IMR-90 (cell line): ENCODE measurements at regions not wholly inside any gene's neighbourhood (a gene's known extent, or its start where the extent isn't known, plus 50 kb on each side); places are given as distances from the start of the nearest gene placed in this dataset.

Experiments
- ATAC-seq: fragments of 200-7000 bp; cut with Tn5 transposase; 2 replicates; pipeline ENCODE4 v1.9.1; 2020; ENCODE audit warnings: low read depth, mild to moderate bottlenecking, moderate library complexity
- BruUV-seq: library from RNA; stranded (reverse); fragments of 400-500 nt; replicated peaks from 2 replicates; lab custom pipeline; 2021; lab: Mats Ljungman, UMichigan
- CTCF ChIA-PET: fragments of 300-600 bp; formaldehyde crosslinking; extraction: SDS; loops from one replicate; lab custom pipeline; 2021; ENCODE audit warnings: antibody characterized with exemption; lab: Yijun Ruan, JAX
- POLR2A ChIA-PET: fragments of 300-600 bp; sonication (Branson Sonifier 250); formaldehyde crosslinking; loops from one replicate; lab custom pipeline; 2022; ENCODE audit warnings: antibody characterized with exemption; ENCODE audit not compliant: unreplicated experiment; lab: Charles Lee
- DNase-seq: peaks from one replicate; pipeline ENCODE4 v3.0.0; 2013
- H2AFZ ChIP-seq: replicated peaks from 2 replicates; pipeline ENCODE3; 2013; ENCODE audit warnings: low read length, mild to moderate bottlenecking; ENCODE audit not compliant: poor library complexity
- H2AK5ac ChIP-seq: 2 replicates; pipeline ENCODE4 v1.6.1; 2013; ENCODE audit warnings: low read depth, low read length, inconsistent platforms
- H2AK9ac ChIP-seq: replicated peaks from 2 replicates; pipeline ENCODE3; 2013; ENCODE audit warnings: mild to moderate bottlenecking, low read depth, low read length, moderate library complexity; ENCODE audit not compliant: poor library complexity
- H2BK120ac ChIP-seq: 2 replicates; pipeline ENCODE4 v1.6.1; 2013; ENCODE audit warnings: low read depth, low read length, inconsistent platforms
- H2BK15ac ChIP-seq: 3 replicates; pipeline ENCODE4 v1.6.1; 2013; ENCODE audit warnings: low read depth, low read length, inconsistent platforms
- H2BK20ac ChIP-seq: 2 replicates; pipeline ENCODE4 v1.6.1; 2013; ENCODE audit warnings: low read depth, mild to moderate bottlenecking, inconsistent platforms, low read length, moderate library complexity
- H2BK5ac ChIP-seq: 2 replicates; pipeline ENCODE4 v1.6.1; 2013; ENCODE audit warnings: mild to moderate bottlenecking, low read depth, low read length, inconsistent platforms; ENCODE audit not compliant: poor library complexity, severe bottlenecking
- H3K14ac ChIP-seq: replicated peaks from 2 replicates; pipeline ENCODE4 v1.6.1; 2013; ENCODE audit warnings: low read depth, low read length, inconsistent platforms
- H3K18ac ChIP-seq: 2 replicates; pipeline ENCODE4 v1.6.1; 2013; ENCODE audit warnings: low read depth, low read length, control low read depth
- H3K23ac ChIP-seq: 2 replicates; pipeline ENCODE4 v1.6.1; 2013; ENCODE audit warnings: low read depth, low read length, inconsistent platforms
- H3K27ac ChIP-seq: 2 replicates; pipeline ENCODE4 v1.5.1; 2013; ENCODE audit warnings: mild to moderate bottlenecking, control low read depth, low read length; ENCODE audit not compliant: insufficient read depth
- H3K27me3 ChIP-seq: 2 replicates; pipeline ENCODE4 v1.6.1; 2013; ENCODE audit warnings: low read length; ENCODE audit not compliant: control insufficient read depth, insufficient read depth
- H3K36me3 ChIP-seq: 2 replicates; pipeline ENCODE4 v1.6.1; 2013; ENCODE audit warnings: low read length, mixed read lengths; ENCODE audit not compliant: control insufficient read depth, insufficient read depth
- H3K4ac ChIP-seq: 2 replicates; pipeline ENCODE4 v1.6.1; 2013; ENCODE audit warnings: low read depth, low read length, inconsistent platforms
- H3K4me1 ChIP-seq: 2 replicates; pipeline ENCODE4 v1.6.1; 2013; ENCODE audit warnings: low read length, mixed read lengths; ENCODE audit not compliant: control insufficient read depth, insufficient read depth
- H3K4me2 ChIP-seq: 2 replicates; pipeline ENCODE4 v1.6.1; 2013; ENCODE audit warnings: low read depth, mild to moderate bottlenecking, control low read depth, low read length, moderate library complexity
- H3K4me3 ChIP-seq: 2 replicates; pipeline ENCODE4 v1.5.1; 2013; ENCODE audit warnings: low read depth, mild to moderate bottlenecking, control low read depth, low read length, moderate library complexity; ENCODE audit not compliant: insufficient read depth
- H3K56ac ChIP-seq: 2 replicates; pipeline ENCODE4 v1.6.1; 2013; ENCODE audit warnings: low read length, inconsistent platforms; ENCODE audit not compliant: insufficient read depth; ENCODE audit errors: extremely low read depth
- H3K79me1 ChIP-seq, 2 experiments: 2 replicates each; pipeline ENCODE4 v1.6.1; 2013; ENCODE audit warnings: low read length in 2 of 2, inconsistent platforms in 1 of 2, low read depth in 1 of 2
- H3K9ac ChIP-seq: 2 replicates; pipeline ENCODE4 v1.6.1; 2013; ENCODE audit warnings: low read depth, low read length, control low read depth
- H3K9me1 ChIP-seq: 2 replicates; pipeline ENCODE4 v1.6.1; 2013; ENCODE audit warnings: low read length, inconsistent platforms; ENCODE audit not compliant: insufficient read depth
- H3K9me3 ChIP-seq: 2 replicates; pipeline ENCODE4 v1.6.1; 2013; ENCODE audit warnings: low read length; ENCODE audit not compliant: control insufficient read depth, insufficient read depth
- H4K20me1 ChIP-seq: 2 replicates; pipeline ENCODE4 v1.6.1; 2013; ENCODE audit warnings: low read length, inconsistent platforms; ENCODE audit not compliant: insufficient read depth
- H4K5ac ChIP-seq: 2 replicates; pipeline ENCODE4 v1.6.1; 2013; ENCODE audit warnings: mild to moderate bottlenecking, low read depth, low read length, control low read depth
- H4K8ac ChIP-seq, 2 experiments: 2 replicates each; pipeline ENCODE4 v1.6.1; 2013; ENCODE audit warnings: low read depth in 2 of 2, low read length in 2 of 2, control low read depth in 1 of 2, inconsistent platforms in 1 of 2
- H4K91ac ChIP-seq: 2 replicates; pipeline ENCODE4 v1.6.1; 2013; ENCODE audit warnings: low read depth, low read length, inconsistent platforms; ENCODE audit not compliant: insufficient read depth
- BHLHE40 ChIP-seq: fragments of 150-350 bp; IDR thresholded peaks from 2 replicates; pipeline ENCODE4 v1.6.1; 2016; ENCODE audit warnings: mild to moderate bottlenecking, low read depth, low read length
- CEBPB ChIP-seq: IDR thresholded peaks from 2 replicates; pipeline ENCODE4 v1.6.1; 2012; ENCODE audit warnings: low read depth, low read length, improper control_type of control experiment
- CHD1 ChIP-seq: IDR thresholded peaks from 2 replicates; pipeline ENCODE4 v1.6.1; 2012; ENCODE audit warnings: low read depth, low read length, improper control_type of control experiment
- CTCF ChIP-seq: conservative IDR thresholded peaks from 2 replicates; pipeline ENCODE4 v1.5.1; 2012; ENCODE audit warnings: mild to moderate bottlenecking, low read depth, low read length, improper control_type of control experiment
- MAFK ChIP-seq: IDR thresholded peaks from 2 replicates; pipeline ENCODE4 v1.6.1; 2012; ENCODE audit warnings: low read depth, low read length, improper control_type of control experiment
- MXI1 ChIP-seq: IDR thresholded peaks from 2 replicates; pipeline ENCODE4 v1.6.1; 2012; ENCODE audit warnings: low read depth, mild to moderate bottlenecking, low read length, moderate library complexity, borderline replicate concordance
- NFE2L2 ChIP-seq: fragments of 150-350 bp; IDR thresholded peaks from 2 replicates; pipeline ENCODE4 v1.6.1; 2016; ENCODE audit warnings: low read depth, mild to moderate bottlenecking, low read length
- RCOR1 ChIP-seq: IDR thresholded peaks from 2 replicates; pipeline ENCODE4 v1.6.1; 2012; ENCODE audit warnings: mild to moderate bottlenecking, low read length, improper control_type of control experiment; ENCODE audit not compliant: insufficient replicate concordance
- RFX5 ChIP-seq: IDR thresholded peaks from 2 replicates; pipeline ENCODE4 v1.8.0; 2012; ENCODE audit warnings: low read depth, mild to moderate bottlenecking, low read length, moderate library complexity
- SMC3 ChIP-seq: fragments of 150-350 bp; IDR thresholded peaks from 2 replicates; pipeline ENCODE4 v1.6.1; 2016; ENCODE audit warnings: low read depth, mild to moderate bottlenecking, antibody characterized with exemption, low read length, moderate library complexity
- WGBS, 2 experiments: methylation state at CpG; one replicate each; pipeline versions ENCODE4 v1.1.5 to v1.1.7; 2013; ENCODE audit warnings: missing lambda C conversion rate in 2 of 2; ENCODE audit not compliant: insufficient read length in 1 of 2; ENCODE audit errors: extremely low coverage in 2 of 2; 5-methylcytosine and 5-hydroxymethylcytosine counted together
- dilution Hi-C: fragments of 300-500 bp; cut with HindIII; formaldehyde crosslinking; loops from one replicate; pipeline ENCODE4 v1.14.3; 2018; ENCODE audit warnings: low sequenced_read_pairs; ENCODE audit not compliant: unreplicated experiment
- in situ Hi-C: fragments of 300-500 bp; cut with MboI; formaldehyde crosslinking; loops from 3 replicates; pipeline ENCODE4 v1.14.3; 2019; ENCODE audit warnings: low sequenced_read_pairs, inconsistent platforms, mixed read lengths
- intact Hi-C: fragments of 100-400 bp; cut with micrococcal nuclease; formaldehyde crosslinking; loops from 2 replicates; pipeline ENCODE4 v1.10.0; 2022
- TF ChIP-seq, protein P1 (sequence below): fragments of 150-350 bp; IDR thresholded peaks from 2 replicates; pipeline ENCODE4 v1.6.1; 2017; ENCODE audit warnings: mild to moderate bottlenecking, antibody characterized with exemption, low read length, low read depth
- TF ChIP-seq, protein P2 (sequence below): fragments of 150-350 bp; IDR thresholded peaks from 2 replicates; pipeline ENCODE4 v1.6.1; 2016; ENCODE audit warnings: low read depth, mild to moderate bottlenecking, low read length, moderate library complexity, borderline replicate concordance

DNA sequence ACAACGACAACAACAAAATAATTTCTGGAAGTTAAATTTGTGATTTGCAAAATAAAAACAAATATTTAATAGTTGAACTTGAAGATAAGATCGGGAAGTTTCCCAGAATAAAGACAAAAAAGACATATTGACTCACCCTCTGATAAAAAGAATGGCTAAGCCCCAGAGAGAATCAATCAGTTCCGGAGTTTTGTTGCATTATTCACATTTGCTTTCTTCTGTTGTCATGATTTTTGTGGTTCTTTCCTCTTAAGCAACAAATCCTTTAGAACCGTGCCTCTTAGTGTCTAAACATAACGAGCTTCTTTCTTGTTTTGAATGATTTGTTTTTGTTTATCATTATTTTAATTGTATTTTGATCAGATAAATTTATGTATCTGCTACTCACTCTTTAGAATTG, 134.9 kb upstream of the ADRA1D start:
- no peak overlapping the region for H3K4me3 ChIP-seq
- no peaks in the 10 kb centered on the region for H3K9me1 ChIP-seq
- DNase-seq (no peak), ATAC-seq (no peak)
- no peak overlapping the region for H2BK20ac ChIP-seq
- BruUV-seq, result no TSS peak
- H4K5ac ChIP-seq, result no peak overlapping the region
- no peak overlapping the region for H3K27ac ChIP-seq
- no peaks in the 10 kb centered on the region for H3K36me3 ChIP-seq
- no peaks in the 10 kb centered on the region for H3K4me1 ChIP-seq
- no peak overlapping the region for H2BK120ac ChIP-seq
- no peaks in the 10 kb centered on the region for H4K20me1 ChIP-seq
- no peak overlapping the region for H4K91ac ChIP-seq
- intact Hi-C loops (no loop called here), in situ Hi-C loops (no loop called here), dilution Hi-C loops (no loop called here)
- TF ChIP-seq, protein P1, sequence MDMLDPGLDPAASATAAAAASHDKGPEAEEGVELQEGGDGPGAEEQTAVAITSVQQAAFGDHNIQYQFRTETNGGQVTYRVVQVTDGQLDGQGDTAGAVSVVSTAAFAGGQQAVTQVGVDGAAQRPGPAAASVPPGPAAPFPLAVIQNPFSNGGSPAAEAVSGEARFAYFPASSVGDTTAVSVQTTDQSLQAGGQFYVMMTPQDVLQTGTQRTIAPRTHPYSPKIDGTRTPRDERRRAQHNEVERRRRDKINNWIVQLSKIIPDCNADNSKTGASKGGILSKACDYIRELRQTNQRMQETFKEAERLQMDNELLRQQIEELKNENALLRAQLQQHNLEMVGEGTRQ, result no peak
- TF ChIP-seq CEBPB, result no peak
- TF ChIP-seq RFX5, result no peak
- TF ChIP-seq, protein P2, sequence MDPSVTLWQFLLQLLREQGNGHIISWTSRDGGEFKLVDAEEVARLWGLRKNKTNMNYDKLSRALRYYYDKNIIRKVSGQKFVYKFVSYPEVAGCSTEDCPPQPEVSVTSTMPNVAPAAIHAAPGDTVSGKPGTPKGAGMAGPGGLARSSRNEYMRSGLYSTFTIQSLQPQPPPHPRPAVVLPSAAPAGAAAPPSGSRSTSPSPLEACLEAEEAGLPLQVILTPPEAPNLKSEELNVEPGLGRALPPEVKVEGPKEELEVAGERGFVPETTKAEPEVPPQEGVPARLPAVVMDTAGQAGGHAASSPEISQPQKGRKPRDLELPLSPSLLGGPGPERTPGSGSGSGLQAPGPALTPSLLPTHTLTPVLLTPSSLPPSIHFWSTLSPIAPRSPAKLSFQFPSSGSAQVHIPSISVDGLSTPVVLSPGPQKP, result no peak
- no peak for TF ChIP-seq NFE2L2
- no peak for TF ChIP-seq SMC3
- TF ChIP-seq MXI1, result no peak
- TF ChIP-seq MAFK, result no peak
- TF ChIP-seq RCOR1, result no peak
- no peak for TF ChIP-seq CHD1
- no peak for TF ChIP-seq BHLHE40
- TF ChIP-seq CTCF, result no peak
- no peak overlapping the region for H2BK15ac ChIP-seq
- H2AFZ ChIP-seq, result no peak overlapping the region
- peaks cover 2% of the 10 kb centered on the region; the same call in 1 of the 2 replicates for H3K9me3 ChIP-seq
- CTCF ChIA-PET, result no interaction called here
- no peak overlapping the region for H4K8ac ChIP-seq
- no peaks in the 10 kb centered on the region for H3K79me1 ChIP-seq
- H3K4ac ChIP-seq, result no peak overlapping the region
- no peak overlapping the region for H2AK5ac ChIP-seq
- 80% methylated on average over 1 of the region's 5 CpGs; no CpG with 5 or more reads in 1 of the 2 experiments for WGBS, 2 experiments
- POLR2A ChIA-PET, result no interaction called here
- H3K14ac ChIP-seq, result no peak overlapping the region
- H3K9ac ChIP-seq, result no peak overlapping the region
- H3K56ac ChIP-seq, result no peak overlapping the region
- no peak overlapping the region for H2AK9ac ChIP-seq
- no peak overlapping the region for H3K4me2 ChIP-seq
- H3K18ac ChIP-seq, result no peak overlapping the region
- no peak overlapping the region for H2BK5ac ChIP-seq
- H3K27me3 ChIP-seq, result peaks cover 20% of the 10 kb centered on the region
- no peak overlapping the region for H3K23ac ChIP-seq
